Subcutaneous abdominal adipose tissue (tissue), 5 donors: ENCODE measurements at regions not wholly inside any gene's neighbourhood (a gene's known extent, or its start where the extent isn't known, plus 50 kb on each side); places are given as distances from the start of the nearest gene placed in this dataset.

Source experiments
- H3K27ac ChIP-seq: one replicate; pipeline ENCODE4 v1.7.0; 2013; ENCODE audit warnings: low read depth, mild to moderate bottlenecking, inconsistent platforms, low read length, moderate library complexity
- H3K27me3 ChIP-seq, 5 donors: one replicate each; pipeline ENCODE4 v1.7.0; 2013; ENCODE audit warnings: low read length in 5 of 5, inconsistent platforms in 1 of 5; ENCODE audit not compliant: control insufficient read depth in 5 of 5, insufficient read depth in 4 of 5
- H3K36me3 ChIP-seq, 5 donors: one replicate each; pipeline ENCODE4 v1.7.0; 2013; ENCODE audit warnings: low read length in 5 of 5; ENCODE audit not compliant: control insufficient read depth in 5 of 5, insufficient read depth in 5 of 5
- H3K4me1 ChIP-seq, 5 donors: one replicate each; pipeline ENCODE4 v1.7.0; 2013; ENCODE audit warnings: low read length in 5 of 5, mild to moderate bottlenecking in 3 of 5, moderate library complexity in 1 of 5; ENCODE audit not compliant: control insufficient read depth in 5 of 5, insufficient read depth in 5 of 5
- H3K4me3 ChIP-seq, 5 donors: one replicate each; pipeline ENCODE4 v1.7.0; 2013; ENCODE audit warnings: low read length in 5 of 5, low read depth in 1 of 5
- H3K9ac ChIP-seq, 5 donors: one replicate each; pipeline ENCODE4 v1.7.0; 2013; ENCODE audit warnings: low read length in 5 of 5, mild to moderate bottlenecking in 4 of 5, moderate library complexity in 3 of 5
- H3K9me3 ChIP-seq, 5 donors: one replicate each; pipeline ENCODE4 v1.7.0; 2013; ENCODE audit warnings: low read length in 5 of 5; ENCODE audit not compliant: control insufficient read depth in 5 of 5
- donor health status: healthy.
- donor health status: healthy.
- donor health status: healthy.
- donor health status: healthy.
- donor health status: healthy.

DNA sequence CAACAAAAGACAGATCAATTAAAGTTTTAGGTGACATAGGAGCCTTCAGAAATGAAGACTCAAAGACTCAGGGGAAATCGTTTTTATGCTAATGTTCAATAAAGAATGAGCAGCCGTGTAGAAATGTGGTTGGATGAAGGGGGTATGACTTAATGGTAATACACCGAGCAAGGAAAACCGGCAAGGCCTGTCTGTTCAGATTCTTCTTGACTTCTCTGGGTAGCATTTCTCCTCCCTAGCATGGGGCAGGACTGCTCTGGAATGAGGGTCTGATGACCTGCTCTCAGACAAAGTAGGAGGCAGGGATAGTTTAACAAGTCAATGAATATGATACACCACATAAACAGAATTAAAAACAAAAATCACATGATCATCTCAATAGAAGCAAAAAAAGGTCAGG is 487.4 kb downstream of the ZNF608 start:
- H3K27me3 ChIP-seq = no peaks in the 10 kb centered on the region
- H3K4me1 ChIP-seq = peaks cover 4 to 14% (median 8%) of the 10 kb centered on the region in 5 donors
- H3K36me3 ChIP-seq = no peaks in the 10 kb centered on the region
- no peak overlapping the region for H3K4me3 ChIP-seq
- H3K9me3 ChIP-seq = peaks cover 0 to 12% (median 0%) of the 10 kb centered on the region in 5 donors
- H3K27ac ChIP-seq = no peak overlapping the region
- H3K9ac ChIP-seq = no peak overlapping the region

DNA sequence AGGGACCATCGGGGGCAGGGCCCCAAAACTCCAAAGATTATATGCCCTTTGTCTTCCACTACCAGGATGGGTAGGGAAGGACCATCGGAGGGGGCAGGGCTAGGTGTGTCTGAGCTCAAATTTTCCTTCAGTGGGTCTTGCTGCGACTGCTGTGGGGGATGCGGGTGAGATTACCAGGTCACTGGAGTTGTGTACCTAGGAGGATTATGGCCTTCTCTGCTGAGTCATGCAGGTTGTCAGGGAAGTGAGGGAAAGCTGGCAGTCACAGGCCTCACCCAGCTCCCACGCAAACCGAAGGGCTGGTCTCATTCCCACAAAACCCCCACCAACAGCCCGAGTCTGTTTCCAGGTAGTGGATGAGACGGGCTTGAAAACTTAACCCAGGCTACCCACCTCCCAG is 489.4 kb downstream of the ZNF608 start:
- Histone ChIP-seq H3K4me3 (no peak overlapping the region), H3K27ac (no peak overlapping the region), H3K36me3 (no peaks in the 10 kb centered on the region), H3K9me3 (peaks cover 0 to 12% (median 0%) of the 10 kb centered on the region in 5 donors), H3K27me3 (no peaks in the 10 kb centered on the region), H3K4me1 (peaks cover 4 to 15% (median 10%) of the 10 kb centered on the region in 5 donors), H3K9ac (no peak overlapping the region)

DNA sequence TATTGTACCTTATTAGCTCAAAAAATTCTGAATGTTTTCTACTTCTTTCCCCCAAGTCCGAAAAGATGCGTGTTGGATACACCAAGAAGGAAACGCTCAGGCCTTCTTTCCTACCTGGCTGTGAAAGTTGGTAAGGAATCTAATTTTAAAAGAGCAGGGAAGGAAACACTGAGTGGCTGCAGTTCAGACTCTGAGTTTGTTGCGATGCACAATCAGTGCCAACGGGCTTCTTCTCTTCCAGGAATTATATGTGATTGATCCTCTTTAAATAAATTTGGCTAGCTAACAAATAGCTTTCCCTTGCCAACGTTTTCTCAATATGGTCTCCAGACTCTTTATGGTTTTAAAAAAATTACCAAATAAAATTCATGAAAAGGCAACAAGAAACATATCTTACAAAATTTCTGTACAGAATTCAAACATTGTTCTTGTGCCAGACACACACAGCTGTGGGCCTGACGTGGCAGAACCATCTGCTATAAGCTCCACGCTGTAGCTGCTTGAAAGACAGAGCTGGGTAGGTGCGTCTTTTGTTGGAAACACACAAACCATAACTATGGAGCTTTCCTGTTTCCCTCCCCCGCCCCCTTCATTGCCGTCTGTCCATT is 493.1 kb downstream of the ZNF608 start:
- Histone ChIP-seq H3K27me3 (no peaks in the 10 kb centered on the region), H3K4me3 (no peak overlapping the region), H3K9me3 (peaks cover 0 to 12% (median under 1%) of the 10 kb centered on the region in 5 donors), H3K27ac (no peak overlapping the region), H3K4me1 (peaks cover 0 to 18% (median 11%) of the 10 kb centered on the region in 5 donors), H3K9ac (no peak overlapping the region), H3K36me3 (no peaks in the 10 kb centered on the region)

DNA sequence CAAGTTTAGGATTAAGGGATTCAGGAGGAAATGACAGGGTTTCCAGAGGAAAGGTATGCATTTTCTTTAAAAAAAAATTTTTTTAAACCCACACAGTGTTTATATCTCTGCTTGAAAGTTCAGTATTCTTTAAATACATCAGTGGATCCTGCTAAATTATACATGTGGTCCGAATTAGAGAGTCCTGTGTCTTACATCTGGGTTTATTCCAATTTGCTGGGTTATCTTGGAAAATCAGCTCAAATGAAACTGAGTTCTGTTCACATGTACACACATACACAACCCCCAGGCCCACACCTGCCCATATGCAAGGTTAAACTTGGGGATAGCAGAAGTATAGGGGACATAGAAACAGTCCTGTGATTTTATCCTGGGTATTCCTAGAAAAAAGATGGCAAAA is 493.7 kb downstream of the ZNF608 start:
- Histone ChIP-seq H3K36me3 (no peaks in the 10 kb centered on the region), H3K9ac (no peak overlapping the region), H3K4me1 (peaks cover 0 to 18% (median 11%) of the 10 kb centered on the region in 5 donors), H3K27ac (no peak overlapping the region), H3K27me3 (no peaks in the 10 kb centered on the region), H3K9me3 (peaks cover 0 to 12% (median 3%) of the 10 kb centered on the region in 5 donors), H3K4me3 (no peak overlapping the region)

DNA sequence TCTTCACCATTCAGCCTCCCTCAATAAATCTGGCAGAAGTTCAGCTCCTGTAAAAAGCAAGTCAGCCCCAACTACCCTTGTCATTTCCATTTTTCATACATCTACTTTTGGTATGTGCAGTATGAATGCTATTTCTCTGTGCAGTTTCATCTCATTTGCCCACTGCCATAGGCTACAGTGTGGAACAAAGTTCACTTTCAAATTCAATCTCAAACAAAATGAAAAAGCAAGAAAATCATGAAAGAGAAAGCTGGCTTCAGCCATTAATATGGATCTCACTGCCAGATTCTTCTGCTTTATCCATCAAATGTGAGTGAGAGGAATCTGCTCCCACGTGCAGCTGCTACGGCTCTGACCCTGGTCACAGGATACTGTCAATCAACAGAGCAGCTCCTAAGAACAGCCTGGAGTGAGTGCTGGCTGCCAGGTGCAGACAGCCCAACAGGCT is 494.2 kb downstream of the ZNF608 start:
- Histone ChIP-seq H3K4me1 (peaks cover 0 to 18% (median 11%) of the 10 kb centered on the region in 5 donors), H3K9ac (no peak overlapping the region), H3K4me3 (no peak overlapping the region), H3K9me3 (peaks cover 0 to 13% (median 4%) of the 10 kb centered on the region in 5 donors), H3K27me3 (no peaks in the 10 kb centered on the region), H3K27ac (no peak overlapping the region), H3K36me3 (no peaks in the 10 kb centered on the region)

DNA sequence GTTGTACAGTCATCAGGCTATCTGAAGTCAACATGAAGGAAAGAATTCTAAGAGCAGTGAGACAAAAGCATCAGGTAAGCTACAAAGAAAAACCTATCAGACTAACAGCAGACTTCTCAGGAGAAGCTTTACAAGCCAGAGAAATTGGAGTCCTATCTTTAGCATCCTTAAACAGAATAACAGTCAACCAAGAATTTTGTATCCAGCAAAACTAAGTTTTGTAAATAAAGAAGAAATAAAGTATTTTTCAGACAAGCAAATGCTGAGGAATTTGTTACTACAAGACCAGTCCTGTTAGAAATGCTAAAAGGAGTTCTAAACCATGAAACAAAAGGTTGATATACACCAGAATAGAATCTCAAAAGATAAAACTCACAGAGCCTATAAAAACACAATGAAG is 501.2 kb downstream of the ZNF608 start:
- Histone ChIP-seq H3K4me3 (no peak overlapping the region), H3K4me1 (no peaks in the 10 kb centered on the region), H3K27ac (no peak overlapping the region), H3K9me3 (peaks cover 0 to 13% (median 4%) of the 10 kb centered on the region in 5 donors), H3K36me3 (no peaks in the 10 kb centered on the region), H3K27me3 (no peaks in the 10 kb centered on the region), H3K9ac (no peak overlapping the region)

DNA sequence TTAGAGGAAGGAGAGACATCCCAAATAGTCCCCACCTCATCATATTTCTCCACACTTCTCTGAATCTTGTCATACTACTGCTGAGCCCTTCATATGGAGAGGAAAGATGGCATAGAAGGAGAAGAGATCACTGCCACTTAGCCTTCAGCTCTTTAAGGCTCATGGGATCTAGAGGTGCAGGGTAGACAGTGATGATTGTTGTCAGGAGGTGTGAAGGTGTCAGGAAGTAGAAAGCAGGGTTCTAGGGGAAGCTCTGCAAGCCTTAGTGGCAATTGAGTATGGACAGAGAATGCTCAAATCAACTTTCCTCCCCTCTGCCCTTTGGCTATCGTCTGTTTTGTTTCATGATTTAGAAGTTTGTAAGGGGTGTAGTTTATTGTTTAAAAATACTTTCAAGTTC is 505.7 kb downstream of the ZNF608 start:
- no peaks in the 10 kb centered on the region for H3K4me1 ChIP-seq
- no peaks in the 10 kb centered on the region for H3K27me3 ChIP-seq
- no peak overlapping the region for H3K9ac ChIP-seq
- no peak overlapping the region for H3K4me3 ChIP-seq
- H3K9me3 ChIP-seq = peaks cover 3 to 16% (median 10%) of the 10 kb centered on the region in 5 donors
- no peak overlapping the region for H3K27ac ChIP-seq
- no peaks in the 10 kb centered on the region for H3K36me3 ChIP-seq

DNA sequence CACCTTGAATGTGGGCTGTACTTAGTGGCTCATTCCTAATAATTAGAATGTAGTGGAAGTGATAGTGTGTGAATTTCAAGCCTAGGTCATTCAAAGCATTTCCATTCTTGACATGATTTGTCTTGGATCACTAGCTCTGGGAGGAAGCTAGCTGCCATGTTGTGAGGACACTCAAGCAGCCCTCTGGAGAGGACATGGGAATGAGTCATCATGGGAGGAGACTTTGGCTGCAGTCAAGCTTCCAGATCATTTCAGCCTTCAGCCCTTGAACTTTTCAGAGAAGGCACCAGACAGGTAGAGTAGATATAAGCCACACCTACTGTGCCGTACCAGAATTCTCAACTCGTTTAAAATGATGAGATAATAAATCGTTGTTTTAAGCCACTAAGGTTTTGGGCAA is 506.9 kb downstream of the ZNF608 start:
- no peak overlapping the region for H3K27ac ChIP-seq
- no peak overlapping the region for H3K4me3 ChIP-seq
- H3K9me3 ChIP-seq = peaks cover 3 to 10% (median 8%) of the 10 kb centered on the region in 5 donors
- no peaks in the 10 kb centered on the region for H3K4me1 ChIP-seq
- no peaks in the 10 kb centered on the region for H3K27me3 ChIP-seq
- H3K36me3 ChIP-seq = no peaks in the 10 kb centered on the region
- no peak overlapping the region for H3K9ac ChIP-seq

DNA sequence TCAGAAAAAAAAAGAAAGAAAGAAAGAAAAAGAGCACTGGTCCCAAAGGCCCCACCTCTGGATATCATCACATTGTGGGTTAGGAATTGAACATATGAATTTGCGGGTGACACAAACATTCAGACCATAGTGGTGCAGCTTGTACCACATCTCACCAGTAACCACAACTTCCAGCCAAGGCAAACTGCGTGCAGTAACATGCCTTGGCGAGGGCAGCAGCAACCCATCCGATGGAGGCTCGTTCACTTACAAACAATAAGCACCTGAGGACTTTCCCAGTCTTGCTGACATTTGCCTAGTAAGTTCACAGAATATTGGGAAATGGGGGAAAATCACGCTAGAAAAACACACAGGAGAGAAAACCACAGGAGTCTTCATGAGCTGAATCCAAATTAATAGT is 508.1 kb downstream of the ZNF608 start:
- H3K36me3 ChIP-seq = no peaks in the 10 kb centered on the region
- no peaks in the 10 kb centered on the region for H3K4me1 ChIP-seq
- H3K27ac ChIP-seq = no peak overlapping the region

DNA sequence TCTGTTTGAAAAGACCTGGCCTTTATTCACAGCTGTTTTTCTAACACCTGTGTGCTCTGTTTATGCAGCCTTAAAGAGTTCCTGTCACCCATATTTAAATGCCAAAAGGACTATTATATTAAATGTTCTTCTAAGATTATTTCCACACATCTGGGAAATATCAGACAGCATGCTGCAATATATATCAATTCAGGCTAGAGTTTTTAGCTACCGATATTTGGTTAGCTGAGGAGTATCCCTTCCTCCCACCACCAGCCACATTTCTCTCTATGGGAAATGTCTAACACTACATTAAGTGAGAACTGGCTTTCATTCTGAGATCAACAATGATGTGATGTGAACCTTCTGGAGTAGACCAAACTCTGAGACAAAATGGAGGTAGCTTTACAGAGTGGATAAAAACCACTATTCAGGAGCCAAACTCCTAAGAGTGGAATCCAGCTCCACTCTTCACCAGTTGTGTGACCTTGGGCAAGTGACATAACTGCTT is 509.2 kb downstream of the ZNF608 start:
- H3K27me3 ChIP-seq = no peaks in the 10 kb centered on the region
- no peaks in the 10 kb centered on the region for H3K36me3 ChIP-seq
- no peak overlapping the region for H3K9ac ChIP-seq
- H3K4me1 ChIP-seq = no peaks in the 10 kb centered on the region
- no peak overlapping the region for H3K27ac ChIP-seq
- H3K9me3 ChIP-seq = peaks cover 3 to 10% (median 7%) of the 10 kb centered on the region in 5 donors
- H3K4me3 ChIP-seq = no peak overlapping the region

More for the DNA sequence above, 508.1 kb downstream of the ZNF608 start:
- Histone ChIP-seq H3K4me3 (no peak overlapping the region), H3K9ac (no peak overlapping the region), H3K27me3 (no peaks in the 10 kb centered on the region), H3K9me3 (peaks cover 3 to 10% (median 7%) of the 10 kb centered on the region in 5 donors)
